ENCODE measurements at regions not wholly inside any gene's neighbourhood (a gene's known extent, or its start where the extent isn't known, plus 50 kb on each side); places are given as distances from the start of the nearest gene placed in this dataset.

DNA sequence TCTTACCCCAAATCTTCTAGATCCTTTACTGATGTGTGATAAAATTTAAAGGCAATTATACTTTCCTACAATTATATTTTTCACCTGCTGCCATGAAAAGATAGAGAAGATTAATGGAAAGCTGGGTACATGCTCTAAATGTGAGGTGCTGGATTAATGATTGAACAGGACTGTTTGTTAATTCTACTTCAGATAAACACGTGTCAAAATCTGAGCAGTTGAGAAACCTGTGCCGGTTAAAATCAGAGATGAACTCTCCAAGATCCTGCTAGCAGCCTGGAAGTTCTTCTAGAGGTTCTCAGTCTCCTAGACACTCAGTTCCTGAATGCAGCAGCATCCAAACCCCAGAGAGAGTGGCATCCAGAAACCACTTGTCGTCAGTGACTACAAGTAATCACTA is 69.2 kb downstream of the INHBA start:
- DNase-seq (ENCODE audit: extremely low spot score, insufficient read length, low read depth) (no peak), FAIRE-seq (no peak)

- DNase-seq (ENCODE audit: extremely low spot score, insufficient read length, low read depth) = no peak
Observed at GRCh38 chr7:41630741-41631140, 72.1 kb downstream of the INHBA start.

DNA sequence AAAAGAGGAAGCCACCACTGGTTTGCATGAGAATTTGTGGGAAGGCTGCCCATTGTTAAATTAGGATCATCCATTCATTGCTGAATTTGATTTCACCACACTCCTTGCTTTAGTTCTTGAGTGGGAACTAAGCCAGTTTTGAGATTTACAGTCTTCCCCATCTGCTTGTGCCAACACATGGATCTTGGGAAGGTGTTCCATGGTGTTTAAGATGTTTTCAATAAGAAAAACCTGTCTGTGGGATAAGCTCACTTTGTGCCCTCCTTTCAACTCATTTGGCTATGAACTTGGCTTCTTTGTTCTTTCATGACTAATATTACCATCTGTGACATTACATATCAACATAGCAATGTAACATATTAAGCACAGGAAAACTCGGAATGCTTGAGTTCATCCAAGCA is 73.2 kb downstream of the INHBA start:
- no peak for DNase-seq (ENCODE audit: extremely low spot score, insufficient read length, low read depth)
- no peak for FAIRE-seq

More at GRCh38 chr7:41630741-41631140, 72.1 kb downstream of the INHBA start:
- peak; percentile 56 for FAIRE-seq

DNA sequence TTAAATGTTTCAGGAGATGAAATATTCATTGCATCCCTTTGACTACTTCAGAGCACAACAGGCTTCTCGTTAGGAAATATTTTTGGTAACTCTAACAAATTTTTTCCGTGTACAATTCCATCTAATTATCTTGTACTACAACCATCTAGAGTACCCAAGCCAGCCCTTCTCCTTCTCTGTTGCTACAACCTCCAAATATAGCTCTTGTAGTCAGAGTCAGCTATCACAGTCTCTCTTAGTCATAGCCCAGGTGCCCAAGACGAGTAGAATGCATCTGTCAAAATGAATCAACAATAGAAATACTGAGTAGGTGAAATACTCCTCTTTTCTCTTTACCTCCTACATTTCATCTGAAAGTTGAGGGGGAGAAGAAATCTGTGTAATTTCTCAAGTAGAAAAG is 74.0 kb downstream of the INHBA start:
- DNase-seq (ENCODE audit: extremely low spot score, insufficient read length, low read depth) (no peak), FAIRE-seq (no peak)

GRCh38 chr7:41627645-41628298 is 75.1 kb downstream of the INHBA start:
- DNase-seq (ENCODE audit: extremely low spot score, insufficient read length, low read depth) = no peak

DNA sequence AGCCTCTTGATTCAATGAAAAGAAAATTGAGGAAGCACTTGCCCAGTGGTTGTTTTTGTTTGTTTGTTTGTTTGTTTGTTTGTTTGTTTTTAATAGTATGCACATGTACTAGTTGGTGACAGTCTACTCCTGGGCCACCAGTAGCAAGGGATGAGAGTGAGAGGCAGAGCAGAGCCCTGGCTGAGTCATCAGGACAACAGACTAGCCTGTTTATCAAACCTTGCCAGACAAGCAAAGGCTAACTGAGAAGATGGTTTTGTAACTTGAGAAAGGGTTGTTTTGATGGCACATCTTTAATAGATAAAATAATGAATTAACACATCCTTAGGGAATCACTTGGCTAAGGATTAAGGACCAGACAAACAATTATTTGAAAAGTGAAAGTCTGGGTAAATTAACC is 78.1 kb downstream of the INHBA start:
- DNase-seq (ENCODE audit: extremely low spot score, insufficient read length, low read depth) (no peak), FAIRE-seq (no peak)

More at GRCh38 chr7:41627645-41628298, 75.1 kb downstream of the INHBA start:
- FAIRE-seq = no peak

DNA sequence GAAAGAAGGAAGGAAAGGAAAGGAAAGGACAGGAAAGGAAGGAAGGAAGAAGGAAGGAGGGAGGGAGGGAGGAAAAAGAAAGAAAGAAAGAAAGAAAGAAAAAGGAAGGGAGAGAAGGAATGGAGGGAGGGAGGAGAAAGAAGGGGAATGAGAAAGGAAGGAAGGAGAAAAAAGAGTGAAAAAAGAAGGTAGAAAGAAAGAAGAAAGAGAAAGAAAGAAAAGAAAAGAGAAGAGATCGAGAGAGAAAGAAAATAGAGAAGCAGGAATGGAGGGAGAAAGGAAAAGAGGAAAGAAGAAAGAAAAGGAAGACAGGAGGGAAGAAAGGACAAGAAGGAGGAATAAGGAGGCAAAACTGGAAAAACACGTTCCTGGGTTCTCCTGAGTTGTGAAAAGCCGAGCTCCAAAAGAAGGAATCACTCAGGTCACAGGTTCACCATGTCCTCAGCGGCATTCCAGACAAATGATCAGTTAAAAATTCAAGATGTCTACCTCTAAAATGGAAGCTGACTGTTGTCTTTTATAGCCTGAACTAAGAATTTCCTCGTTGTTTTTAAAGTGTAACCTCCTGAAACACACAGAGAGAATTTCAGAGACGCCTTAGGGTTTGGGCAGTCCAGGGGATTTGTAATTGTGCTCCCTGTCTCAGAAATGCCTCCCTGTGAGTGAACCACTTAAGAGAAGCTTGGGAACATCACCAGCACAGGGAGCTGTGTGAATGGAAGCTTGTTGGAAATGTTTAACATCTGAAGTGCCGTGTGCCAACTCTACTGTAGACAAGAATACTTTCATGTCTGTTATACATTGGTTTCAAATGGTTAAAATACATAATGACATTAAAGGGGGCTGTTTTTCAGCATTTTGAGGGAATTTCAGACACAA is 80.7 kb downstream of the INHBA start:
- FAIRE-seq = no peak
- DNase-seq (ENCODE audit: extremely low spot score, insufficient read length, low read depth) = no peak

- DNase-seq (ENCODE audit: extremely low spot score, insufficient read length, low read depth) (no peak), FAIRE-seq (no peak)
Observed at GRCh38 chr7:41617987-41618386, 84.9 kb downstream of the INHBA start.

DNA sequence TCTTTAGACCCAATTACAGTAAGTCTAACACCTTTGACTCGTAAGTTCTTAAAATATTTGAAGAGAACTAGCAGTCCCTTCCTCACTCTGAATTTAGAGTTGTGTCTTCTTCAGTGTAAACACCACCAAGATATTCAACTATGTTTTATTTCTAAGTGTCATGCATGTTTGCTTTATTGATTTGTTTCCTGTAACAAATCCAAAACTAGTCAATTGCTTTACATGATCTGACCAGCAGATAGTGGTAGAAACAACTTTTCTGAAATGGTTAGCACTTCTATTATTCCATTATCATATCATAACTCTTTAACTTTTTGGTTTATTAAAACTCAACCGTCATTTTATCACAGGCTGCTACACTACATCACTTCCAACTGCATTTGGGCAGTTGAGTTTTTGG is 90.1 kb downstream of the INHBA start:
- DNase-seq (ENCODE audit: extremely low spot score, insufficient read length, low read depth) (no peak), FAIRE-seq (no peak)

DNA sequence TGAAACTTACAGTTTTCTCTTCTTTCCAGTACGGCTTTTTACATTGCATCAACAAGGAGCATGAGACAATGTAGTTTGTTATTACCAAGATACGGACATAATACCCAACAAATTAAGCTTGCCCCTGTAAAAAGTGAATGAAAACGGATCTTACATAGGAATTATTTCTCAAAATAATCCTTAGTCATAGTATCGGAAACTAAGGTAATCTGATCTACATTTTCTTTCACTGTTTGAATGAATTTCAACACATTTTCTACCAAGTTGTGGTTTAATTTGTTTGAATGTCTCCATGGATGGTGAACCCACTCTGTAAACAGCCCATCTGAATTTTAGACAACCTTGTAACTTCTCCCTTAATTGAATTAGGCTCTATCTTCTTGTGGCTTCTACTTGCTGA is 90.5 kb downstream of the INHBA start:
- FAIRE-seq (no peak), DNase-seq (ENCODE audit: extremely low spot score, insufficient read length, low read depth) (no peak)

- no peak for FAIRE-seq
- DNase-seq (ENCODE audit: extremely low spot score, insufficient read length, low read depth) = no peak
Observed at GRCh38 chr7:41608447-41608846, 94.4 kb downstream of the INHBA start.

DNA sequence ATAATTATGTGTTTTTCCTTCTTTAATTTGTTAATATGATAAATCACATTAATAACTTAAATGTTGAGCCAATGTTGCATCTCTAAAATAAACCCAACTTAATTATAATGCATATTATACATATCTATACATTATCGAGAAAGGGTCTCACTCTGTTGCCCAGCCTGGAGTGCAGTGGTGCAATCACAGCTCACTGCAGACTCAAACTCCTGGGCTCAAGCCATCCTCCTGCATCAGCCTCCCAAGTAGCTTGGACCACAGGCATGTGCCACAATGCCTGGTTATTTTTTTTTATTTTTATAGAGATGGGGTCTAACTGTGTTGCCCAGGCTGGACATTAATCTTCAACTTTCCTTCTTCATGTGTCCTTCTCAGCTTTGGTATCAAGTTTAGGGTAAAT is 98.9 kb downstream of the INHBA start:
- FAIRE-seq (no peak), DNase-seq (ENCODE audit: extremely low spot score, insufficient read length, low read depth) (no peak)

GRCh38 chr7:41599760-41600159 is 103.1 kb downstream of the INHBA start:
- DNase-seq (ENCODE audit: extremely low spot score, insufficient read length, low read depth) (no peak), FAIRE-seq (no peak)

GRCh38 chr7:41592794-41593193 is 110.1 kb downstream of the INHBA start:
- FAIRE-seq = no peak

GRCh38 chr7:41592236-41592635 is 110.7 kb downstream of the INHBA start:
- FAIRE-seq = no peak
- no peak for DNase-seq (ENCODE audit: extremely low spot score, insufficient read length, low read depth)

More at GRCh38 chr7:41592794-41593193, 110.1 kb downstream of the INHBA start:
- DNase-seq (ENCODE audit: extremely low spot score, insufficient read length, low read depth) = no peak

DNA sequence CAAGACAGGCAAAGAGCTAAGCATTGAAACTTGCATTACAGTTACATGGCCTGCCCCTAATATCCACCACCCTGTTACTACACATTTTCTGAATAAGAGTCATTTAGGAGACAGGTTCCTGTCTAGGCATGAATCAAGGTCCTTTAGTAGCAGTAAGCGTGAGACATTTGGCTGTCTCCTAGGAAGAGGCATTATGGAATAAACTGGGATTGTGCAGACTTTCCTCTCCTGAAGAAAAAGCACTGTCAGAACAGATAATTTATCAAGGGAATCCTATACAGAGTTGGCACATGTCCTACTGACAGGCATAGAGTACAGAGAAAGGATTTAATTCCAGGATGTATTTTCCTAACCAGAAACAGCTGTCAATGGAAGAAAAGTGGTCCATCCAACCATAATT is 111.9 kb downstream of the INHBA start:
- DNase-seq (ENCODE audit: extremely low spot score, insufficient read length, low read depth) (no peak), FAIRE-seq (no peak)

DNA sequence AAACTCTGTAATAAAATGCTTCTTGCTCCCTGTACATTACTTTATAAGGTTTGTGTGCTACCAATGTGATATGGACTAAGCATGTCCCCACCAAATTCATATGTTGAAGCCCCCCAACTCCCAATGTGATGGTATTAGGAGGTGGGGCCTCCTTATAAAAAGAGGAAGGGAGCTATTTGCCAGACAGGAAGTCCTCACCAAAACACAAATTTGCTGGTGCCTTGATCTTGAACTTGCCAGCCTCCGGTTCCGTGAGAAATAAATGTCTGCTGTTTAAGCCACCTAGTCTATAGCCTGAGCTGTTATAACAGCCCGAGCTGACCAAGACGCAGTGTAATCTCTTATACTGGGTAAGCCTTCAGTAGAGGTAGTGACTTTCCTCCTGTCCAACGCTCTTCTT is 114.5 kb downstream of the INHBA start:
- FAIRE-seq = no peak
- no peak for DNase-seq (ENCODE audit: extremely low spot score, insufficient read length, low read depth)

DNA sequence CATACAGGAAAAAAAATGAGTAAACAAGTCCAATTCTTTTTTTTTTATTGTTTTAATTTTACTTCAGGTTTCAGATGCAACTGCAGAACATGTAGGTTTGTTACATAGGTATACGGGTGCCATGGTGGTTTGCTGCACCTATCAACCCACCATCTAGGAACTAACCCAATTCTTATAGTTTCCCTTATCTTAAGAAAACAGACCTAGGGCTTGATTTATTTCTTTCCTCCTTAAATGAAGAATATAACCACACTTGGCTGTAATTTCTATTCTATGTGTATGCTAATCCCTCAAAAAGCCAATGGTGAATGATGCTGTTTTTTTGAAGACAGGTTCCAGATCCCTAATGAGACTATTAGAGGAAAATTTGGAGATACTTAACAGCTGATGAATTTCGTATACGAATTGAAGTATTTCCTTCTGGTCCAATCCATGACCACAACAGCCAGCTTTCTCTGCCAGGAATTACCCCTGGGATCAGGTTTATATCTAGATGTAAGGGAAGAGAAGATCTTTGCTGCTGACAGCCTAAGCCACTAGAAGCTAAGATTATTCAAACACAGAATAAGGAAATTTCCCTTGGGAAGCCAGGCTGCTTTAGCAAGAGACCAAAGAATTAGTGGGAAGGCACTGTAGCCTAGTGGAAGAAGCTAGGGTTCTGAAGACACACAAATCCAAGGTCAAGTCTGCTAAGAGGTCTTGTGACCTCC is 115.8 kb downstream of the INHBA start:
- DNase-seq (ENCODE audit: extremely low spot score, insufficient read length, low read depth) (no peak), FAIRE-seq (no peak)

- no peak for FAIRE-seq
- DNase-seq (ENCODE audit: extremely low spot score, insufficient read length, low read depth) = no peak
Observed at GRCh38 chr7:41584746-41585145, 118.1 kb downstream of the INHBA start.

- DNase-seq (ENCODE audit: extremely low spot score, insufficient read length, low read depth) (no peak), FAIRE-seq (no peak)
Observed at GRCh38 chr7:41582116-41582515, 120.8 kb downstream of the INHBA start.

DNA sequence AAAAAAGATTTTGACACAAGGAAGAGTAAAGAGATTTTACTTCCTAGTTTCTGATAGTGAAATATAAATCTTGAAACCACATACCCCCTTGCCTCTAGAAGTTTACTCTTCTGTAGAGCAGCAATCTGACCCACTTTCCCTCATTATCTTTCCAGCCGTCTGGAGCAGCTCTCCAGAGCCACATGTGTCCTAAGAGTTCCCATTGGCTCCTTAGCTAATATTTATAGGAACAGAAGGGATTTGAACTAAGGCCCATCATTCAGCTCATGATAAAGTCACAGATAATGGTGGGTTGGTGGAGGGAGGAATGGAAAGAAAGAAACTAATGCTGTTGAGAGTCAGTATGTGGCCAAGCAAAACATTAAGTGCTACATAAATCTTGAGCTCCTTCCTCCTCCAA is 121.8 kb downstream of the INHBA start:
- no peak for FAIRE-seq
- no peak for DNase-seq (ENCODE audit: extremely low spot score, insufficient read length, low read depth)

All from GM18507 (cell line).